Endothelial cell of umbilical vein (primary cell): ENCODE measurements at regions not wholly inside any gene's neighbourhood (a gene's known extent, or its start where the extent isn't known, plus 50 kb on each side); places are given as distances from the start of the nearest gene placed in this dataset.

Source experiments
- BruUV-seq: library from RNA; stranded (reverse); fragments of 400-500 nt; replicated peaks from 2 replicates; lab custom pipeline; 2021; lab: Mats Ljungman, UMichigan
- CTCF ChIA-PET: fragments of 300-600, 350-600 bp; sonication (Branson Sonifier 250); formaldehyde crosslinking; loops from one replicate; lab custom pipeline; 2021; ENCODE audit warnings: antibody characterized with exemption, inconsistent platforms; lab: Charles Lee
- POLR2A ChIA-PET: fragments of 300-600, 350-600 bp; sonication (Branson Sonifier 250); formaldehyde crosslinking; loops from one replicate; lab custom pipeline; 2021; ENCODE audit warnings: antibody characterized with exemption, inconsistent platforms; lab: Charles Lee
- DNase-seq: peaks from one replicate; pipeline ENCODE4 v3.0.0-alpha.2; 2011; ENCODE audit warnings: low read depth, low spot score
- FAIRE-seq: peaks from 2 replicates; lab custom pipeline; 2011; peaks lifted over from hg19 to GRCh38; lab: Jason Lieb, UNC
- H2AFZ ChIP-seq: 2 replicates; pipeline ENCODE4 v1.6.0; 2012; ENCODE audit warnings: low read depth, low read length, control low read depth, inconsistent platforms
- H3K27ac ChIP-seq: 2 replicates; pipeline ENCODE4 v1.5.1; 2011; ENCODE audit warnings: low read depth, mild to moderate bottlenecking, control low read depth, low read length, moderate library complexity; ENCODE audit not compliant: insufficient read depth
- H3K27me3 ChIP-seq, 2 experiments: 2 replicates each; pipeline versions ENCODE4 v1.6.0 to v1.6.1; 2011; ENCODE audit warnings: low read length in 2 of 2, mixed read lengths in 1 of 2; ENCODE audit not compliant: control insufficient read depth in 2 of 2, insufficient read depth in 2 of 2
- H3K36me3 ChIP-seq, 2 experiments: 2 replicates in 1 of 2; 3 replicates in 1 of 2; pipeline ENCODE4 v1.5.1; 2011; ENCODE audit warnings: low read length in 2 of 2, mild to moderate bottlenecking in 1 of 2, moderate library complexity in 1 of 2; ENCODE audit not compliant: control insufficient read depth in 2 of 2, insufficient read depth in 2 of 2; ENCODE audit errors: extremely low read depth in 1 of 2
- H3K4me1 ChIP-seq: 3 replicates; pipeline ENCODE4 v1.5.1; 2011; ENCODE audit warnings: mild to moderate bottlenecking, low read length; ENCODE audit not compliant: control insufficient read depth, insufficient read depth; ENCODE audit errors: extremely low read depth
- H3K4me2 ChIP-seq: 2 replicates; pipeline ENCODE4 v1.6.1; 2011; ENCODE audit warnings: low read length, control low read depth, mixed read lengths; ENCODE audit not compliant: insufficient read depth
- H3K4me3 ChIP-seq, 3 experiments: fragments of 200-600 bp in 1 of 3; sonication (generic), shearing (Covaris generic) in 1 of 3; replicated peaks in 1 of 3; 2 replicates each; pipeline ENCODE4 v1.5.1; 2011 to 2016; ENCODE audit warnings: control low read depth in 3 of 3, low read length in 3 of 3, mild to moderate bottlenecking in 2 of 3, inconsistent platforms in 1 of 3, low read depth in 1 of 3, moderate library complexity in 1 of 3; ENCODE audit not compliant: insufficient read depth in 1 of 3
- H3K79me2 ChIP-seq: 2 replicates; pipeline ENCODE4 v1.6.0; 2012; ENCODE audit warnings: low read length, inconsistent platforms; ENCODE audit not compliant: control insufficient read depth, insufficient read depth
- H3K9ac ChIP-seq: replicated peaks from 2 replicates; pipeline ENCODE3; 2011; ENCODE audit warnings: low read length, control low read depth; ENCODE audit not compliant: insufficient read depth; ENCODE audit errors: extremely low read depth
- H3K9me1 ChIP-seq: replicated peaks from 3 replicates; pipeline ENCODE4 v1.6.0; 2011; ENCODE audit warnings: mild to moderate bottlenecking, low read length; ENCODE audit not compliant: control insufficient read depth, insufficient read depth; ENCODE audit errors: extremely low read depth
- H3K9me3 ChIP-seq: replicated peaks from 2 replicates; pipeline ENCODE4 v1.5.1; 2012; ENCODE audit warnings: low read length, inconsistent platforms; ENCODE audit not compliant: control insufficient read depth, insufficient read depth
- H4K20me1 ChIP-seq: replicated peaks from 2 replicates; pipeline ENCODE3; 2011; ENCODE audit warnings: mild to moderate bottlenecking, low read length; ENCODE audit not compliant: control insufficient read depth, insufficient read depth; ENCODE audit errors: extremely low read depth
- EZH2 ChIP-seq: IDR thresholded peaks from 2 replicates; pipeline ENCODE4 v1.6.1; 2012; ENCODE audit warnings: borderline replicate concordance, low read depth, mild to moderate bottlenecking, moderate library complexity, low read length, inconsistent platforms; ENCODE audit not compliant: severe bottlenecking
- FOS ChIP-seq: IDR thresholded peaks from 2 replicates; pipeline ENCODE4 v1.6.1; 2011; ENCODE audit warnings: mild to moderate bottlenecking, low read length, moderate library complexity, borderline replicate concordance; ENCODE audit not compliant: insufficient read depth
- GATA2 ChIP-seq: IDR thresholded peaks from 2 replicates; pipeline ENCODE4 v1.7.0; 2011; ENCODE audit warnings: low read depth, mild to moderate bottlenecking, moderate library complexity, mixed read lengths, low read length; ENCODE audit not compliant: insufficient read length, insufficient read depth
- JUN ChIP-seq: IDR thresholded peaks from 2 replicates; pipeline ENCODE4 v1.6.1; 2011; ENCODE audit warnings: borderline replicate concordance, low read depth; ENCODE audit not compliant: insufficient read length, insufficient read depth
- MYC ChIP-seq: IDR thresholded peaks from one replicate; pipeline ENCODE4 v1.6.1; 2011; ENCODE audit warnings: mild to moderate bottlenecking, low read depth, low read length
- POLR2A ChIP-seq: IDR thresholded peaks from 2 replicates; pipeline ENCODE4 v1.6.1; 2012; ENCODE audit warnings: low read depth, mild to moderate bottlenecking, control low read depth, low read length
- POLR2AphosphoS5 ChIP-seq: IDR thresholded peaks from 2 replicates; pipeline ENCODE4 v1.6.1; 2012; ENCODE audit warnings: low read depth, mild to moderate bottlenecking, control low read depth, low read length, moderate library complexity; ENCODE audit not compliant: insufficient read depth
- dilution Hi-C: fragments of 300-500 bp; cut with MboI; formaldehyde crosslinking; loops from one replicate; pipeline ENCODE4 v1.15.0; 2019; ENCODE audit warnings: low sequenced_read_pairs; ENCODE audit not compliant: extremely low pct_ligation_motif_present
- intact Hi-C: fragments of 100-400 bp; cut with micrococcal nuclease; formaldehyde crosslinking; loops from one replicate; pipeline ENCODE4 v1.10.0; 2022
- TF ChIP-seq, protein P1 (sequence below): IDR thresholded peaks from 2 replicates; pipeline ENCODE4 v1.6.1; 2011; ENCODE audit not compliant: insufficient read depth, insufficient read length
- TF ChIP-seq, protein P2 (sequence below), 2 donors: IDR thresholded peaks; 1 replicate in 1 of 2; 2 replicates in 1 of 2; pipeline ENCODE4 v1.5.1; 2011; ENCODE audit warnings: low read length in 2 of 2, mild to moderate bottlenecking in 2 of 2, moderate library complexity in 2 of 2, control low read depth in 1 of 2, inconsistent platforms in 1 of 2, low read depth in 1 of 2; ENCODE audit not compliant: insufficient read depth in 1 of 2; ENCODE audit errors: extremely low read depth in 1 of 2

DNA sequence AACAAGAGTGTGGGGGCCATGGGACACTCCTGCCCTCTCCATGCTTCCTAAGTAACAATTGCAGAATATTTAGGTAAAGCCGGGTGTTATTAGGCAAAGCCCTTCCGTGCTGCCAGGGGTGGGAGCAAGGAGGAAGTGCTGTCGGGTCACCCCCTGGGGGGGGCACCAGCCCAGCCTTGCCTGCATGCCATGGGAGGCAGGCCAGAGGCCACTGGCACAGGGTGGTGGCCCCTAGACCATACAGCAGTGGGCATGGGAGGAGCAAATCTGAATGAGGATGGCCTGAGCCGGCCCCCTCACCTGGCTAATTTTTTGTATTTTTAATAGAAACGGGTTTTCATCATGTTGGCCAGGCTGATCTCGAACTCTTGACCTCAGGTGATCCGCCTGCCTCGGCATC, 355.7 kb upstream of the CDH8 start:
- Histone ChIP-seq H3K4me1 (no peaks in the 10 kb centered on the region), H3K4me3 (no peak overlapping the region), H3K9ac (no peak overlapping the region), H3K9me1 (no peaks in the 10 kb centered on the region), H3K27ac (no peak overlapping the region), H2AFZ (no peak overlapping the region), H3K36me3 (no peaks in the 10 kb centered on the region), H3K9me3 (no peaks in the 10 kb centered on the region), H3K4me2 (no peak overlapping the region), H4K20me1 (no peaks in the 10 kb centered on the region), H3K27me3 (no peaks in the 10 kb centered on the region), H3K79me2 (no peaks in the 10 kb centered on the region)
- no TSS peak for BruUV-seq
- ChIA-PET POLR2A (no interaction called here), CTCF (no interaction called here)
- no peak for TF ChIP-seq EZH2
- no peak for TF ChIP-seq POLR2AphosphoS5
- no peak for TF ChIP-seq JUN
- no peak for TF ChIP-seq POLR2A
- no peak for TF ChIP-seq GATA2
- TF ChIP-seq MYC, result no peak
- TF ChIP-seq FOS, result no peak
- TF ChIP-seq, protein P1, sequence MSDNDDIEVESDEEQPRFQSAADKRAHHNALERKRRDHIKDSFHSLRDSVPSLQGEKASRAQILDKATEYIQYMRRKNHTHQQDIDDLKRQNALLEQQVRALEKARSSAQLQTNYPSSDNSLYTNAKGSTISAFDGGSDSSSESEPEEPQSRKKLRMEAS, result no peak
- FAIRE-seq (no peak), DNase-seq (no peak)
- dilution Hi-C loops (no loop called here), intact Hi-C loops (no loop called here)

DNA sequence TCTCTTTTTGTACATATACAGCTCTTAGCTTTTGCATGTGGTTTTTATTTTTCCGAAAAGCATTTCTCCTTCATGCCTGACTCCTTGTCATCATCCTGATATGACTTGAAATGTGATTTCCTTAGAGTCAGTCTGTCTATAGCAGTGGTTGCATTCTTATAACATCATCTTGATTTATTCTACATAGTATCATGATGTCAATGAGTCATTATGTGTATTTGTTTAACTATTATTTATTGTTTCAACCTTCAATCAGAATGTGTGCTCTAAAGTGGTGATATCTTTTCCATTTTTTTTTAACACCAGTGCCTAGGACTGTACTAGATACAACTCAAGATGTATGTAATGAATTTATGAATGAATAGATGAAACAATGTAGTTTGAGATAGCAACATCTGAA, 354.9 kb upstream of the CDH8 start:
- intact Hi-C loops (no loop called here), dilution Hi-C loops (no loop called here)
- Histone ChIP-seq H4K20me1 (no peaks in the 10 kb centered on the region), H3K9ac (no peak overlapping the region), H3K4me1 (no peaks in the 10 kb centered on the region), H3K36me3 (no peaks in the 10 kb centered on the region), H3K79me2 (no peaks in the 10 kb centered on the region), H3K4me2 (no peak overlapping the region), H3K9me1 (no peaks in the 10 kb centered on the region), H3K4me3 (no peak overlapping the region), H3K27ac (no peak overlapping the region), H2AFZ (no peak overlapping the region), H3K27me3 (no peaks in the 10 kb centered on the region), H3K9me3 (no peaks in the 10 kb centered on the region)
- ChIA-PET POLR2A (no interaction called here), CTCF (no interaction called here)
- TF ChIP-seq POLR2A (no peak), EZH2 (no peak), MYC (no peak), JUN (no peak), GATA2 (no peak), POLR2AphosphoS5 (no peak), FOS (no peak)
- TF ChIP-seq, protein P1, result no peak
- TF ChIP-seq, protein P2, sequence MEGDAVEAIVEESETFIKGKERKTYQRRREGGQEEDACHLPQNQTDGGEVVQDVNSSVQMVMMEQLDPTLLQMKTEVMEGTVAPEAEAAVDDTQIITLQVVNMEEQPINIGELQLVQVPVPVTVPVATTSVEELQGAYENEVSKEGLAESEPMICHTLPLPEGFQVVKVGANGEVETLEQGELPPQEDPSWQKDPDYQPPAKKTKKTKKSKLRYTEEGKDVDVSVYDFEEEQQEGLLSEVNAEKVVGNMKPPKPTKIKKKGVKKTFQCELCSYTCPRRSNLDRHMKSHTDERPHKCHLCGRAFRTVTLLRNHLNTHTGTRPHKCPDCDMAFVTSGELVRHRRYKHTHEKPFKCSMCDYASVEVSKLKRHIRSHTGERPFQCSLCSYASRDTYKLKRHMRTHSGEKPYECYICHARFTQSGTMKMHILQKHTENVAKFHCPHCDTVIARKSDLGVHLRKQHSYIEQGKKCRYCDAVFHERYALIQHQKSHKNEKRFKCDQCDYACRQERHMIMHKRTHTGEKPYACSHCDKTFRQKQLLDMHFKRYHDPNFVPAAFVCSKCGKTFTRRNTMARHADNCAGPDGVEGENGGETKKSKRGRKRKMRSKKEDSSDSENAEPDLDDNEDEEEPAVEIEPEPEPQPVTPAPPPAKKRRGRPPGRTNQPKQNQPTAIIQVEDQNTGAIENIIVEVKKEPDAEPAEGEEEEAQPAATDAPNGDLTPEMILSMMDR (IDR thresholded peaks at IDR 0.05; ENCODE audit: extremely low read depth in 1 of 2, insufficient read depth in 1 of 2, low read depth in 1 of 2, low read length in 2 of 2), result no peak
- FAIRE-seq, result no peak
- DNase-seq, result no peak
- BruUV-seq, result no TSS peak
